PC-3 (cell line): ENCODE measurements at regions not wholly inside any gene's neighbourhood (a gene's known extent, or its start where the extent isn't known, plus 50 kb on each side); places are given as distances from the start of the nearest gene placed in this dataset.

Source experiments
- ATAC-seq: fragments of 200-7000 bp; cut with Tn5 transposase; 2 replicates; pipeline ENCODE4 v1.9.1; 2020; ENCODE audit warnings: mild to moderate bottlenecking, moderate library complexity
- BruUV-seq: library from RNA; stranded (reverse); fragments of 400-500 nt; replicated peaks from 2 replicates; lab custom pipeline; 2021; lab: Mats Ljungman, UMichigan
- CTCF ChIA-PET: fragments of 300-600 bp; sonication (Branson Sonifier 250); formaldehyde crosslinking; loops from one replicate; lab custom pipeline; 2022; ENCODE audit warnings: antibody characterized with exemption; lab: Charles Lee
- POLR2A ChIA-PET: fragments of 300-600 bp; sonication (Branson Sonifier 250); formaldehyde crosslinking; loops from one replicate; lab custom pipeline; 2022; ENCODE audit warnings: antibody characterized with exemption; ENCODE audit not compliant: unreplicated experiment; lab: Charles Lee
- DNase-seq: peaks from one replicate; pipeline ENCODE4 v3.0.0-alpha.2; 2015
- H2AFZ ChIP-seq: fragments of 300-600 bp; sonication (generic); 2 replicates; pipeline ENCODE4 v1.6.0; 2016; ENCODE audit warnings: antibody characterized with exemption, low read length
- H3F3A ChIP-seq: fragments of 300-600 bp; sonication (generic); one replicate; pipeline ENCODE4 v1.6.0; 2017; ENCODE audit warnings: antibody characterized with exemption, low read length, control low read depth, mild to moderate bottlenecking; ENCODE audit not compliant: unreplicated experiment
- H3K27ac ChIP-seq: fragments of 300-600 bp; sonication (generic); 2 replicates; pipeline ENCODE4 v1.5.1; 2016; ENCODE audit warnings: mild to moderate bottlenecking, low read length
- H3K27me3 ChIP-seq: fragments of 300-600 bp; sonication (generic); 2 replicates; pipeline ENCODE4 v1.6.1; 2016; ENCODE audit warnings: low read length, mixed read lengths
- H3K36me3 ChIP-seq: fragments of 300-600 bp; sonication (generic); 2 replicates; pipeline ENCODE4 v1.6.1; 2016; ENCODE audit warnings: low read depth, mixed run types, low read length, mixed read lengths
- H3K4me1 ChIP-seq: fragments of 300-600 bp; sonication (generic); 2 replicates; pipeline ENCODE4 v1.5.1; 2016; ENCODE audit warnings: low read length; ENCODE audit not compliant: insufficient read depth
- H3K4me2 ChIP-seq: fragments of 300-600 bp; sonication (generic); 2 replicates; pipeline ENCODE4 v1.6.0; 2016; ENCODE audit warnings: low read length
- H3K4me3 ChIP-seq: fragments of 300-600 bp; sonication (generic); 2 replicates; pipeline ENCODE4 v1.5.1; 2016; ENCODE audit warnings: mild to moderate bottlenecking, low read length, mixed read lengths
- H3K79me2 ChIP-seq: fragments of 300-600 bp; sonication (generic); 2 replicates; pipeline ENCODE4 v1.6.1; 2017; ENCODE audit warnings: low read length, mixed read lengths
- H3K9ac ChIP-seq: fragments of 300-600 bp; sonication (generic); 2 replicates; pipeline ENCODE4 v1.6.0; 2016; ENCODE audit warnings: mild to moderate bottlenecking, low read length
- H3K9me2 ChIP-seq: fragments of 300-600 bp; sonication (generic); replicated peaks from 2 replicates; pipeline ENCODE4 v1.6.1; 2016; ENCODE audit warnings: mixed run types, low read length, mixed read lengths
- H3K9me3 ChIP-seq: fragments of 300-600 bp; sonication (generic); 2 replicates; pipeline ENCODE4 v1.6.1; 2016; ENCODE audit warnings: low read length, mixed read lengths
- H4K20me1 ChIP-seq: fragments of 300-600 bp; sonication (generic); 2 replicates; pipeline ENCODE4 v1.6.1; 2016; ENCODE audit warnings: low read length, mixed read lengths
- EZH2 ChIP-seq: fragments of 300-600 bp; sonication (generic); IDR thresholded peaks from one replicate; pipeline ENCODE4 v1.6.1; 2017; ENCODE audit warnings: antibody characterized with exemption, mild to moderate bottlenecking, low read length; ENCODE audit not compliant: unreplicated experiment
- EZH2phosphoT487 ChIP-seq: fragments of 300-600 bp; sonication (generic); IDR thresholded peaks from 2 replicates; pipeline ENCODE4 v1.6.1; 2018; ENCODE audit warnings: mild to moderate bottlenecking, antibody characterized with exemption, low read length, borderline replicate concordance
- intact Hi-C: fragments of 100-400 bp; cut with micrococcal nuclease; formaldehyde crosslinking; loops from 2 replicates; pipeline ENCODE4 v1.9.0; 2023
- TF ChIP-seq, protein P1 (sequence below): fragments of 300-600 bp; sonication (generic); conservative IDR thresholded peaks from 2 replicates; pipeline ENCODE4 v1.5.1; 2017; ENCODE audit warnings: antibody characterized with exemption, low read depth, mild to moderate bottlenecking, low read length

DNA sequence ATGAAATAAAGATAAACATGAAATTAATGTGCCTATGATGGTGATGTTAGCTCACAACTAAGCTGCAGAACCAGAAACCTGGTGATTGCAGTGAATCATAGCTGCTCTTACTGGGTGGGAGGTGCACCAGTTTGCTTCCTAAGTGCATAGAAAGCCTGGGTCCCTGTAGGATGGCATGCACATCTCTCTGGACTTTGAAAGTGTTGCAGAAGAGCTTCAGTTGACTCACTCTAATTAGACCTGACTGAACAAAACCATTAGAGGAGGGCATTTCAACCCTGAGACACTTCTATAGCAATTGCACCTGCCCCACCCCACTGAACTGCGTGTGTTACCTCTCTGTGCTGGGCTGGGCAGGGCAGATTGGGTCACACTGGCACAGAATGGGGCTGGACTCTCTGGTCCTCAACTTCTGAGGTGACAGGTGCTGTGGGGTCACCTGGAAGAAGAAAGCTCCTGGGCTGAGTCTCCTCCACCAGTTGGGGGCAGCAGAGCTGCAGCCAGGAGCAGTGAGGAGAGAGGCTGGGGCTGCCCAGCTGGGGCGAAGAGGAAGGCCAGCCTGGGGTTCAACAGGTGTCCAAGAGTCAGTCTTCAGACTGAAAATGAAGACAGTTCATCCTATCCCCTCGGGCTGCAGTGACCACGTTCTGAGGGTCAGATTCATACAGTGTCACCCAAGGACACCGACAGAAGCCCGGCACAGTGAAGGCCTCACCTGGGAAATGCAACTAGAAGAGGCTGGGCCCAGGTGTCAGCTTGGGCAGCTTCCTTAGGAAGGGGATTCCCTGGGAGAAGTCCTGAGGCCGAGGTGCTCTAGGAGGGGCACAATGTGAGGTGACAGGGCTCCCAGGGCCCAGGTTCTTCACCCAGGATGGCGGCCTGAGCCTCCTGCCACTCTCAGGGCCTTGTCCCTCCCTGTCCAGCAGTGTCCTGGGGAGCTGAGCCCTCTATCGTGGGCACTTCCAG lies 58.1 kb downstream of the GGTLC2 start:
- no peaks in the 10 kb centered on the region for H3K36me3 ChIP-seq
- H3K9me3 ChIP-seq = no peaks in the 10 kb centered on the region
- intact Hi-C loops = no loop called here
- H3K4me1 ChIP-seq = peaks cover 29% of the 10 kb centered on the region
- no TSS peak for BruUV-seq
- TF ChIP-seq EZH2 = no peak
- TF ChIP-seq EZH2phosphoT487 = no peak
- TF ChIP-seq, protein P1, sequence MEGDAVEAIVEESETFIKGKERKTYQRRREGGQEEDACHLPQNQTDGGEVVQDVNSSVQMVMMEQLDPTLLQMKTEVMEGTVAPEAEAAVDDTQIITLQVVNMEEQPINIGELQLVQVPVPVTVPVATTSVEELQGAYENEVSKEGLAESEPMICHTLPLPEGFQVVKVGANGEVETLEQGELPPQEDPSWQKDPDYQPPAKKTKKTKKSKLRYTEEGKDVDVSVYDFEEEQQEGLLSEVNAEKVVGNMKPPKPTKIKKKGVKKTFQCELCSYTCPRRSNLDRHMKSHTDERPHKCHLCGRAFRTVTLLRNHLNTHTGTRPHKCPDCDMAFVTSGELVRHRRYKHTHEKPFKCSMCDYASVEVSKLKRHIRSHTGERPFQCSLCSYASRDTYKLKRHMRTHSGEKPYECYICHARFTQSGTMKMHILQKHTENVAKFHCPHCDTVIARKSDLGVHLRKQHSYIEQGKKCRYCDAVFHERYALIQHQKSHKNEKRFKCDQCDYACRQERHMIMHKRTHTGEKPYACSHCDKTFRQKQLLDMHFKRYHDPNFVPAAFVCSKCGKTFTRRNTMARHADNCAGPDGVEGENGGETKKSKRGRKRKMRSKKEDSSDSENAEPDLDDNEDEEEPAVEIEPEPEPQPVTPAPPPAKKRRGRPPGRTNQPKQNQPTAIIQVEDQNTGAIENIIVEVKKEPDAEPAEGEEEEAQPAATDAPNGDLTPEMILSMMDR = peak; percentile 46
- no peaks in the 10 kb centered on the region for H3K9me2 ChIP-seq
- H3K9ac ChIP-seq = peak overlapping the region; percentile 32; the same call in 1 of the 2 replicates
- POLR2A ChIA-PET = no interaction called here
- H3K4me2 ChIP-seq = no peak overlapping the region
- H3K4me3 ChIP-seq = no peak overlapping the region
- DNase-seq (peak; percentile 49), ATAC-seq (peak; percentile 32; the same call in 1 of the 2 replicates)
- no peaks in the 10 kb centered on the region for H3F3A ChIP-seq
- CTCF ChIA-PET = interaction anchor here (1.0 kb wide), 1 partner anchor 36 kb away, joined by 3 read pairs; no protein-coding TSS in a partner anchor
- no peaks in the 10 kb centered on the region for H3K27me3 ChIP-seq
- H3K79me2 ChIP-seq = no peaks in the 10 kb centered on the region
- H2AFZ ChIP-seq = no peak overlapping the region
- peak overlapping the region; percentile 76 for H3K27ac ChIP-seq
- no peaks in the 10 kb centered on the region for H4K20me1 ChIP-seq

- Histone ChIP-seq H3K27me3 (no peaks in the 10 kb centered on the region), H3K9me3 (no peaks in the 10 kb centered on the region), H3K9ac (peak overlapping the region; percentile 32; the same call in 1 of the 2 replicates), H3K4me1 (peaks cover 33% of the 10 kb centered on the region), H3F3A (no peaks in the 10 kb centered on the region), H3K36me3 (no peaks in the 10 kb centered on the region), H3K9me2 (no peaks in the 10 kb centered on the region), H2AFZ (no peak overlapping the region), H4K20me1 (no peaks in the 10 kb centered on the region), H3K4me2 (no peak overlapping the region), H3K79me2 (no peaks in the 10 kb centered on the region), H3K4me3 (no peak overlapping the region), H3K27ac (peak overlapping the region; percentile 76)
- CTCF ChIA-PET = no interaction called here
- BruUV-seq = no TSS peak
- DNase-seq (no peak), ATAC-seq (no peak)
- intact Hi-C loops = no loop called here
- TF ChIP-seq EZH2phosphoT487 (no peak), EZH2 (no peak)
- TF ChIP-seq, protein P1 = no peak
- POLR2A ChIA-PET = no interaction called here
Measured at GRCh38 chr22:22703203-22703570, 58.8 kb downstream of the GGTLC2 start.

DNA sequence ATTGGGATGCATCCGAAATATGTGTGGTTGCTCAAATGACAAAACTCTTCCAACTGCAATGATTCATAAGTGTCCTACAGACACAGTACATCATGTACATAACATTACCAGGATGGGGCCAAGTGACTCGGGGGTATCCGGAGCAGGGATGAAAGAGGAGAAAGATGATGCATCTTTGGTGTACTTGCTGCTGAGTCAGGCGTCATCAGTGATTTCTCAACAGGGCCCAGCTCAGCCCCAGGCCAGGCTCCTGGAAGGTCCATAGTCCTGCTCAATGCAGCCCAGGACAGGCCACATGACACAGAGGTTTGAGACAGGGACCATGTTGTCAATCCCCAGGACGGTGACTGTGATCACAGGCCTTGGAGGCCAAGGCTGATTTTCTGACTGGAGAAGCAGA lies 59.3 kb downstream of the GGTLC2 start:
- ChIA-PET CTCF (no interaction called here), POLR2A (no interaction called here)
- Histone ChIP-seq H3K9ac (peak overlapping the region; percentile 22; the same call in 1 of the 2 replicates), H3K79me2 (no peaks in the 10 kb centered on the region), H3K4me3 (no peak overlapping the region), H2AFZ (no peak overlapping the region), H3F3A (no peaks in the 10 kb centered on the region), H3K27me3 (no peaks in the 10 kb centered on the region), H3K4me1 (peaks cover 33% of the 10 kb centered on the region), H3K36me3 (no peaks in the 10 kb centered on the region), H4K20me1 (no peaks in the 10 kb centered on the region), H3K4me2 (no peak overlapping the region), H3K9me3 (no peaks in the 10 kb centered on the region), H3K9me2 (no peaks in the 10 kb centered on the region), H3K27ac (peak overlapping the region; percentile 80)
- intact Hi-C loops = no loop called here
- ATAC-seq (peak; percentile 65), DNase-seq (peak; percentile 77)
- TF ChIP-seq EZH2 = no peak
- TF ChIP-seq, protein P1 = no peak
- TF ChIP-seq EZH2phosphoT487 = no peak
- BruUV-seq = no TSS peak
